ENCODE measurements at regions not wholly inside any gene's neighbourhood (a gene's known extent, or its start where the extent isn't known, plus 50 kb on each side); places are given as distances from the start of the nearest gene placed in this dataset.

- TF ChIP-seq CTCF (IDR thresholded peaks at IDR 0.05) (no peak), POLR2A (IDR thresholded peaks at IDR 0.05) (no peak)
Observed at GRCh38 chr5:162434281-162434680, 366.7 kb downstream of the GABRG2 start.

Data from adrenal gland (tissue), 5 donors.